SK-N-SH treated with all-trans-retinoic acid at 6 μM for 48 hours (cell line): ENCODE measurements at regions not wholly inside any gene's neighbourhood (a gene's known extent, or its start where the extent isn't known, plus 50 kb on each side); places are given as distances from the start of the nearest gene placed in this dataset.

ENCODE experiments used
- ATAC-seq: fragments of 200-7000 bp; cut with Tn5 transposase; 3 replicates; pipeline ENCODE4 v1.9.1; 2020; ENCODE audit warnings: mild to moderate bottlenecking, moderate library complexity
- ARNTL ChIP-seq: fragments of 450-650 bp; formaldehyde crosslinking; IDR thresholded peaks from 2 replicates; pipeline ENCODE4 v1.5.0; 2020; ENCODE audit warnings: low read depth, mild to moderate bottlenecking, moderate library complexity, borderline replicate concordance
- CSDC2 ChIP-seq: fragments of 250-450 bp; sonication (Bioruptor Pico); IDR thresholded peaks from 2 replicates; pipeline ENCODE4 v1.5.0; 2020; ENCODE audit warnings: mild to moderate bottlenecking, moderate library complexity
- CSRNP3 ChIP-seq: fragments of 250-450 bp; sonication (Bioruptor Pico); IDR thresholded peaks from 2 replicates; pipeline ENCODE4 v1.5.1; 2021; ENCODE audit warnings: mild to moderate bottlenecking, moderate library complexity
- ESRRG ChIP-seq: fragments of 250-450 bp; sonication (Bioruptor Pico); IDR thresholded peaks from 2 replicates; pipeline ENCODE4 v1.6.1; 2021; ENCODE audit warnings: mild to moderate bottlenecking
- GLIS3 ChIP-seq: fragments of 250-450 bp; sonication (Bioruptor Pico); IDR thresholded peaks from 2 replicates; pipeline ENCODE4 v1.5.0; 2020; ENCODE audit warnings: mild to moderate bottlenecking, moderate library complexity
- ISL1 ChIP-seq: fragments of 250-450 bp; sonication (Bioruptor Pico); IDR thresholded peaks from 2 replicates; pipeline ENCODE4 v2.1.2; 2022; ENCODE audit warnings: mild to moderate bottlenecking, moderate library complexity
- OSR1 ChIP-seq: fragments of 250-450 bp; sonication (Bioruptor Pico); IDR thresholded peaks from 2 replicates; pipeline ENCODE4 v1.8.0; 2022; ENCODE audit warnings: moderate library complexity, mild to moderate bottlenecking, inconsistent platforms
- PATZ1 ChIP-seq: fragments of 250-450 bp; sonication (Bioruptor Pico); IDR thresholded peaks from 2 replicates; pipeline ENCODE4 v1.8.0; 2020; ENCODE audit warnings: mild to moderate bottlenecking, moderate library complexity, borderline replicate concordance
- RARB ChIP-seq: fragments of 250-450 bp; sonication (Bioruptor Pico); IDR thresholded peaks from 2 replicates; pipeline ENCODE4 v1.8.0; 2021; ENCODE audit warnings: mild to moderate bottlenecking, moderate library complexity
- SNAI2 ChIP-seq: fragments of 250-450 bp; sonication (Bioruptor Pico); IDR thresholded peaks from 2 replicates; pipeline ENCODE4 v1.5.0; 2020; ENCODE audit warnings: mild to moderate bottlenecking, moderate library complexity
- TCF4 ChIP-seq: fragments of 250-450 bp; sonication (Bioruptor Pico); IDR thresholded peaks from 2 replicates; pipeline ENCODE4 v1.8.0; 2021; ENCODE audit warnings: mild to moderate bottlenecking, moderate library complexity, borderline replicate concordance
- TOX ChIP-seq: fragments of 250-450 bp; sonication (Bioruptor Pico); IDR thresholded peaks from 2 replicates; pipeline ENCODE4 v1.8.0; 2021; ENCODE audit warnings: mild to moderate bottlenecking, moderate library complexity, borderline replicate concordance
- TSHZ2 ChIP-seq: fragments of 250-450 bp; sonication (Bioruptor Pico); IDR thresholded peaks from 2 replicates; pipeline ENCODE4 v1.5.0; 2020; ENCODE audit warnings: mild to moderate bottlenecking, moderate library complexity
- ZC3H10 ChIP-seq: fragments of 250-450 bp; sonication (Bioruptor Pico); IDR thresholded peaks from 2 replicates; pipeline ENCODE4 v1.5.1; 2021; ENCODE audit warnings: mild to moderate bottlenecking, moderate library complexity
- ZFP3 ChIP-seq: fragments of 250-450 bp; sonication (Bioruptor Pico); IDR thresholded peaks from 2 replicates; pipeline ENCODE4 v1.5.0; 2020; ENCODE audit warnings: mild to moderate bottlenecking, moderate library complexity
- ZNF565 ChIP-seq: fragments of 450-650 bp; formaldehyde crosslinking; conservative IDR thresholded peaks from 2 replicates; pipeline ENCODE4 v1.5.0; 2020; ENCODE audit warnings: low read depth, mild to moderate bottlenecking, moderate library complexity
- TF ChIP-seq, protein P1 (sequence below): fragments of 250-450 bp; sonication (Bioruptor Pico); IDR thresholded peaks from 2 replicates; pipeline ENCODE4 v1.5.1; 2020; ENCODE audit warnings: low read depth, mild to moderate bottlenecking, moderate library complexity
- TF ChIP-seq, protein P2 (sequence below): fragments of 250-450 bp; sonication (Bioruptor Pico); IDR thresholded peaks from 2 replicates; pipeline ENCODE4 v1.8.0; 2021; ENCODE audit warnings: low read depth, mild to moderate bottlenecking, moderate library complexity, borderline replicate concordance

GRCh38 chr7:39824456-39825200 lies 125.4 kb upstream of the CDK13 start:
- ATAC-seq = no peak
- TF ChIP-seq ISL1 (CRISPR knock-in tag) (no peak), ESRRG (CRISPR knock-in tag) (no peak), ARNTL (no peak)

- TF ChIP-seq SNAI2 (CRISPR knock-in tag) (no peak), TSHZ2 (CRISPR knock-in tag) (no peak), ZC3H10 (CRISPR knock-in tag) (no peak), TCF4 (CRISPR knock-in tag) (no peak), PATZ1 (no peak), RARB (CRISPR knock-in tag) (no peak), ESRRG (CRISPR knock-in tag) (no peak), ZNF565 (CRISPR knock-in tag) (no peak), CSDC2 (CRISPR knock-in tag) (no peak), OSR1 (no peak), CSRNP3 (CRISPR knock-in tag) (no peak), ZFP3 (CRISPR knock-in tag) (no peak)
- TF ChIP-seq, protein P1, sequence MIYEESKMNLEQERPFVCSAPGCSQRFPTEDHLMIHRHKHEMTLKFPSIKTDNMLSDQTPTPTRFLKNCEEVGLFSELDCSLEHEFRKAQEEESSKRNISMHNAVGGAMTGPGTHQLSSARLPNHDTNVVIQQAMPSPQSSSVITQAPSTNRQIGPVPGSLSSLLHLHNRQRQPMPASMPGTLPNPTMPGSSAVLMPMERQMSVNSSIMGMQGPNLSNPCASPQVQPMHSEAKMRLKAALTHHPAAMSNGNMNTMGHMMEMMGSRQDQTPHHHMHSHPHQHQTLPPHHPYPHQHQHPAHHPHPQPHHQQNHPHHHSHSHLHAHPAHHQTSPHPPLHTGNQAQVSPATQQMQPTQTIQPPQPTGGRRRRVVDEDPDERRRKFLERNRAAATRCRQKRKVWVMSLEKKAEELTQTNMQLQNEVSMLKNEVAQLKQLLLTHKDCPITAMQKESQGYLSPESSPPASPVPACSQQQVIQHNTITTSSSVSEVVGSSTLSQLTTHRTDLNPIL = no peak
- peak; percentile 30; the same call in 1 of the 3 replicates for ATAC-seq
These were observed 124.6 kb upstream of the CDK13 start for GRCh38 chr7:39825401-39825980.

- no peak for ATAC-seq
- TF ChIP-seq, protein P1 = no peak
- TF ChIP-seq ZFP3 (CRISPR knock-in tag) = no peak
- TF ChIP-seq, protein P2, sequence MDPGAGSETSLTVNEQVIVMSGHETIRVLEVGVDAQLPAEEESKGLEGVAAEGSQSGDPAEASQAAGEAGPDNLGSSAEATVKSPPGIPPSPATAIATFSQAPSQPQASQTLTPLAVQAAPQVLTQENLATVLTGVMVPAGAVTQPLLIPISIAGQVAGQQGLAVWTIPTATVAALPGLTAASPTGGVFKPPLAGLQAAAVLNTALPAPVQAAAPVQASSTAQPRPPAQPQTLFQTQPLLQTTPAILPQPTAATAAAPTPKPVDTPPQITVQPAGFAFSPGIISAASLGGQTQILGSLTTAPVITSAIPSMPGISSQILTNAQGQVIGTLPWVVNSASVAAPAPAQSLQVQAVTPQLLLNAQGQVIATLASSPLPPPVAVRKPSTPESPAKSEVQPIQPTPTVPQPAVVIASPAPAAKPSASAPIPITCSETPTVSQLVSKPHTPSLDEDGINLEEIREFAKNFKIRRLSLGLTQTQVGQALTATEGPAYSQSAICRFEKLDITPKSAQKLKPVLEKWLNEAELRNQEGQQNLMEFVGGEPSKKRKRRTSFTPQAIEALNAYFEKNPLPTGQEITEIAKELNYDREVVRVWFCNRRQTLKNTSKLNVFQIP (CRISPR knock-in tag) = no peak
- no peak for TF ChIP-seq ESRRG (CRISPR knock-in tag)
- TF ChIP-seq ZC3H10 (CRISPR knock-in tag) = no peak
- TF ChIP-seq CSRNP3 (CRISPR knock-in tag) = no peak
- TF ChIP-seq SNAI2 (CRISPR knock-in tag) = no peak
- no peak for TF ChIP-seq CSDC2 (CRISPR knock-in tag)
- no peak for TF ChIP-seq ISL1 (CRISPR knock-in tag)
- TF ChIP-seq ARNTL = no peak
- no peak for TF ChIP-seq GLIS3
- TF ChIP-seq ZNF565 (CRISPR knock-in tag) = no peak
- TF ChIP-seq TOX (CRISPR knock-in tag) = no peak
- no peak for TF ChIP-seq PATZ1
- no peak for TF ChIP-seq RARB (CRISPR knock-in tag)
These were observed 123.9 kb upstream of the CDK13 start for GRCh38 chr7:39826166-39826565.
